ENCODE measurements at regions not wholly inside any gene's neighbourhood (a gene's known extent, or its start where the extent isn't known, plus 50 kb on each side); places are given as distances from the start of the nearest gene placed in this dataset.

DNA sequence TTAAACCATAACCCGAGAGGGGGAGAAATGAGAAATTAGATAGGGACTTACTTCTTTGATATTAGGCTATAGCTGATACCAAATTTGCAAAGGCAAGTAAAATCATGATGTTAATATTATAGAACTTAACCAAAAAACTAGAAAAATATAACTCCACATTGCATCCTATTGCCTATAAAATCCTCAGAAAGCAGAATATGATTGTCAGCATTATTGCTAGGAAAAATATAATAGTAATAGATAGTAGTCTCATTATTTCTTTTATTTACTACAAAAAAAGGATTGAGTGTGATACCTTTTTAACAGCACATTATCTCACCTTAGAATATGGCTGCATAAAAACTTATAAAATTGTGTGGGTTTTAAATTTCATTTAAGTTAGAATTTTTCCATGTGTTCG, 206.5 kb upstream of the CDIN1 start:
- DNase-seq (no peak), ATAC-seq (no peak)
- no peak overlapping the region for H3K4me3 Mint-ChIP-seq
- TF ChIP-seq, protein P1, sequence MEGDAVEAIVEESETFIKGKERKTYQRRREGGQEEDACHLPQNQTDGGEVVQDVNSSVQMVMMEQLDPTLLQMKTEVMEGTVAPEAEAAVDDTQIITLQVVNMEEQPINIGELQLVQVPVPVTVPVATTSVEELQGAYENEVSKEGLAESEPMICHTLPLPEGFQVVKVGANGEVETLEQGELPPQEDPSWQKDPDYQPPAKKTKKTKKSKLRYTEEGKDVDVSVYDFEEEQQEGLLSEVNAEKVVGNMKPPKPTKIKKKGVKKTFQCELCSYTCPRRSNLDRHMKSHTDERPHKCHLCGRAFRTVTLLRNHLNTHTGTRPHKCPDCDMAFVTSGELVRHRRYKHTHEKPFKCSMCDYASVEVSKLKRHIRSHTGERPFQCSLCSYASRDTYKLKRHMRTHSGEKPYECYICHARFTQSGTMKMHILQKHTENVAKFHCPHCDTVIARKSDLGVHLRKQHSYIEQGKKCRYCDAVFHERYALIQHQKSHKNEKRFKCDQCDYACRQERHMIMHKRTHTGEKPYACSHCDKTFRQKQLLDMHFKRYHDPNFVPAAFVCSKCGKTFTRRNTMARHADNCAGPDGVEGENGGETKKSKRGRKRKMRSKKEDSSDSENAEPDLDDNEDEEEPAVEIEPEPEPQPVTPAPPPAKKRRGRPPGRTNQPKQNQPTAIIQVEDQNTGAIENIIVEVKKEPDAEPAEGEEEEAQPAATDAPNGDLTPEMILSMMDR (IDR thresholded peaks at IDR 0.05), result no peak
- peaks cover 6 to 7% of the 10 kb centered on the region in 2 donors for H3K9me3 Mint-ChIP-seq
- Histone ChIP-seq H3K27ac (ENCODE audit: low read length) (no peak overlapping the region), H3K27me3 (ENCODE audit: control insufficient read depth, insufficient read depth, low read length) (no peaks in the 10 kb centered on the region), H3K9me3 (ENCODE audit: control insufficient read depth, insufficient read depth, low read length) (no peaks in the 10 kb centered on the region), H3K4me3 (ENCODE audit: low read length) (no peak overlapping the region), H3K4me1 (ENCODE audit: control insufficient read depth, insufficient read depth, low read length) (no peaks in the 10 kb centered on the region), H3K36me3 (ENCODE audit: control insufficient read depth, insufficient read depth, low read length) (no peaks in the 10 kb centered on the region)
- H3K36me3 Mint-ChIP-seq, result no peaks in the 10 kb centered on the region
- WGBS (ENCODE audit: insufficient coverage), result no CpG with 5 or more reads among the region's 2 CpGs
- intact Hi-C loops (cut with micrococcal nuclease), result no loop called here
- H3K27ac Mint-ChIP-seq, result no peak overlapping the region
- H3K27me3 Mint-ChIP-seq (ENCODE audit: low read depth in 2 of 2), result no peaks in the 10 kb centered on the region
- H3K4me1 Mint-ChIP-seq, result no peaks in the 10 kb centered on the region

DNA sequence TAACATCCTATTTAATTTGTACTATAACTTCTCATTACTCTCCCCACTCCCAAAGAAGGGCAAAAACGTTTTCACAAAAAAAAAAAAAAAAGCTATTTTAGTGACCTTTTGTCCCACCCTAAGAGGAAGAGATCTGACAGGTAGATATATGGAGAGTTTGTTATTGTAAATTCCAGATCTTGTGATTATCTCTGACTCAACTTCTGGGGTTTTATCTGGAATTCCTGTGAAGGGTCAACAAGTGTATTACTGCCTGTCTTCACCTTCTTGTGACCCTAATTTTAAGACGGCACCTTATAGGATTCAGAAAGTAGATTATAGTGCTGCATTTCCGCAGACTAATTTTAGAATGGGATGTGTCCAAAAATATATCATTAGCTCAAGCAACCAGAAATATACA, 205.9 kb upstream of the CDIN1 start:
- Histone ChIP-seq H3K27ac (ENCODE audit: low read length) (no peak overlapping the region), H3K36me3 (ENCODE audit: control insufficient read depth, insufficient read depth, low read length) (no peaks in the 10 kb centered on the region), H3K4me3 (ENCODE audit: low read length) (no peak overlapping the region), H3K9me3 (ENCODE audit: control insufficient read depth, insufficient read depth, low read length) (no peaks in the 10 kb centered on the region), H3K27me3 (ENCODE audit: control insufficient read depth, insufficient read depth, low read length) (no peaks in the 10 kb centered on the region), H3K4me1 (ENCODE audit: control insufficient read depth, insufficient read depth, low read length) (no peaks in the 10 kb centered on the region)
- no CpG with 5 or more reads among the region's 3 CpGs for WGBS (ENCODE audit: insufficient coverage)
- Mint-ChIP-seq H3K4me3 (no peak overlapping the region), H3K27ac (no peak overlapping the region), H3K9me3 (peaks cover 7 to 8% of the 10 kb centered on the region in 2 donors), H3K36me3 (no peaks in the 10 kb centered on the region), H3K4me1 (no peaks in the 10 kb centered on the region), H3K27me3 (ENCODE audit: low read depth in 2 of 2) (no peaks in the 10 kb centered on the region)
- DNase-seq, result no peak
- intact Hi-C loops (cut with micrococcal nuclease), result no loop called here
- TF ChIP-seq, protein P1 (IDR thresholded peaks at IDR 0.05), result no peak
- ATAC-seq, result no peak

DNA sequence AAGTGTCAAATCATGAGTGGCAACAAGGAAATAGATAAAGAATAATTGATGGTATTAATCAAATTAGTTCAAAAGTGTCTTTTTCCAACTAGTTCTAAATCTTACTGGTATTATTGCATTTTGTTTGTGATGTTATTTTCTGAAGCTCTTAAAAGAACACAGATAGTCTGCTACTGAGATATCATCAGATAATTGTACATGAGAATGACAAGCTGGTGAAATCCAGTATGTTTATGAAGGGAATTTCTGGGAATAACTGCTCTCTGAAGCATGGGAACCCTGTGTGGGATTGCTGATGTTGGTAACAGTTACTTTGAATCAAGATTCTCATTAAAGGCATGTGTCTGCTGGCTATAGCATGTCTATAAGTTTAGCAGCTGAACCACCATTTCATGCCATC, 190.3 kb upstream of the CDIN1 start:
- no peaks in the 10 kb centered on the region for H3K4me1 ChIP-seq (ENCODE audit: control insufficient read depth, insufficient read depth, low read length)
- intact Hi-C loops (cut with micrococcal nuclease), result no loop called here

DNA sequence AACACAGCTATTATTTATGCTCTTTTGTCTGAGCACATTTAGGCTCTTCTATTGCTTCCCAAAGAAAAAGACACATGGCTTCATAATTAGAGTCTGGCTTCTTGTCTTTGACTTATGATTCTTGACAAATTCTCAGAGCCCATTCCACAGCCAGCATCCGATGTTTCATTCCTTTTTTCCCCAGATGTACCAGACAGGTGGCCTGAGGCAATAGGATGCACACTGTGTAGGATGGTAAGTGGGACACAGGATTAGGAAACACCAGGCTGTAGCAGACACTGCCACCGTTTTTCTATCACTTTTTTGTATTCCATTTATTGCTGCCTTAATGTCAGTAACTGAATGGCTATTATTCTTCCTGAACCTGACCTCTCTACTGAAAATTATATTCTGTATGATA, 188.9 kb upstream of the CDIN1 start:
- TF ChIP-seq, protein P1 (IDR thresholded peaks at IDR 0.05), result no peak
- Mint-ChIP-seq H3K4me1 (no peaks in the 10 kb centered on the region), H3K4me3 (no peak overlapping the region), H3K27me3 (ENCODE audit: low read depth in 2 of 2) (no peaks in the 10 kb centered on the region), H3K36me3 (no peaks in the 10 kb centered on the region), H3K27ac (no peak overlapping the region), H3K9me3 (peaks cover 8 to 9% of the 10 kb centered on the region in 2 donors)
- no peaks in the 10 kb centered on the region for H3K9me3 ChIP-seq (ENCODE audit: control insufficient read depth, insufficient read depth, low read length)
- H3K36me3 ChIP-seq (ENCODE audit: control insufficient read depth, insufficient read depth, low read length), result no peaks in the 10 kb centered on the region
- ATAC-seq (no peak), DNase-seq (no peak)
- H3K27ac ChIP-seq (ENCODE audit: low read length), result no peak overlapping the region
- no peak overlapping the region for H3K4me3 ChIP-seq (ENCODE audit: low read length)
- intact Hi-C loops (cut with micrococcal nuclease), result no loop called here
- H3K27me3 ChIP-seq (ENCODE audit: control insufficient read depth, insufficient read depth, low read length), result no peaks in the 10 kb centered on the region
- no peaks in the 10 kb centered on the region for H3K4me1 ChIP-seq (ENCODE audit: control insufficient read depth, insufficient read depth, low read length)
- WGBS (ENCODE audit: insufficient coverage), result 93% methylated on average over 2 of the region's 2 CpGs

More for the DNA sequence above, 190.3 kb upstream of the CDIN1 start:
- ATAC-seq (no peak), DNase-seq (no peak)
- TF ChIP-seq, protein P1 (IDR thresholded peaks at IDR 0.05), result no peak
- no peaks in the 10 kb centered on the region for H3K27me3 ChIP-seq (ENCODE audit: control insufficient read depth, insufficient read depth, low read length)
- no peaks in the 10 kb centered on the region for H3K36me3 ChIP-seq (ENCODE audit: control insufficient read depth, insufficient read depth, low read length)
- no peak overlapping the region for H3K27ac Mint-ChIP-seq
- H3K9me3 ChIP-seq (ENCODE audit: control insufficient read depth, insufficient read depth, low read length), result no peaks in the 10 kb centered on the region
- H3K4me3 ChIP-seq (ENCODE audit: low read length), result no peak overlapping the region
- no peak overlapping the region for H3K4me3 Mint-ChIP-seq
- no peaks in the 10 kb centered on the region for H3K36me3 Mint-ChIP-seq
- peaks cover 3 to 7% of the 10 kb centered on the region in 2 donors for H3K9me3 Mint-ChIP-seq
- H3K4me1 Mint-ChIP-seq, result no peaks in the 10 kb centered on the region
- no peaks in the 10 kb centered on the region for H3K27me3 Mint-ChIP-seq (ENCODE audit: low read depth in 2 of 2)
- H3K27ac ChIP-seq (ENCODE audit: low read length), result no peak overlapping the region

Measured in natural killer cell (primary cell).